GM12873 (cell line): ENCODE measurements at regions not wholly inside any gene's neighbourhood (a gene's known extent, or its start where the extent isn't known, plus 50 kb on each side); places are given as distances from the start of the nearest gene placed in this dataset.

Source experiments
- TF ChIP-seq, protein P1 (sequence below): IDR thresholded peaks from 2 replicates; pipeline ENCODE4 v1.5.1; 2012; ENCODE audit warnings: low read depth, mild to moderate bottlenecking, moderate library complexity, low read length, control low read depth; ENCODE audit not compliant: insufficient read depth; ENCODE audit errors: missing control alignments

DNA sequence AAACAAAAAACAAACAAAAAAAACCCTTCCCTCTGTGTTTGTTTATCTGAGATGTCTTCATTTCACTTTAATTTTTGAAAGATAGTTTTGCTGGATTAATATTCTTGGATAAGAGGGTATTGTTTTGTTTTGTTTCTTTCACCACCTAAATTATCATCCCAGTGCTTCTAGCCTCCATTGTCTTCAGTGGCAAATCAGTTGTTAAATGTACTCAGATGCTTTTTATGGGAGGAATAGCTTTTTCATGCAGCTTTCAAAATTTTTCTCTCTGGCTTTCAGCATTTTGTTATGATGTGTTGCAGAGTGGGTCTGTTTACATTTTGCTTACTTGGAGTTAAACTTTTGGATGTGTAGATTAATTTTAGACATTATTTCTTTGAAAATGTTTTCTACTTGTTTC, 203.5 kb upstream of the DCC start:
- TF ChIP-seq, protein P1, sequence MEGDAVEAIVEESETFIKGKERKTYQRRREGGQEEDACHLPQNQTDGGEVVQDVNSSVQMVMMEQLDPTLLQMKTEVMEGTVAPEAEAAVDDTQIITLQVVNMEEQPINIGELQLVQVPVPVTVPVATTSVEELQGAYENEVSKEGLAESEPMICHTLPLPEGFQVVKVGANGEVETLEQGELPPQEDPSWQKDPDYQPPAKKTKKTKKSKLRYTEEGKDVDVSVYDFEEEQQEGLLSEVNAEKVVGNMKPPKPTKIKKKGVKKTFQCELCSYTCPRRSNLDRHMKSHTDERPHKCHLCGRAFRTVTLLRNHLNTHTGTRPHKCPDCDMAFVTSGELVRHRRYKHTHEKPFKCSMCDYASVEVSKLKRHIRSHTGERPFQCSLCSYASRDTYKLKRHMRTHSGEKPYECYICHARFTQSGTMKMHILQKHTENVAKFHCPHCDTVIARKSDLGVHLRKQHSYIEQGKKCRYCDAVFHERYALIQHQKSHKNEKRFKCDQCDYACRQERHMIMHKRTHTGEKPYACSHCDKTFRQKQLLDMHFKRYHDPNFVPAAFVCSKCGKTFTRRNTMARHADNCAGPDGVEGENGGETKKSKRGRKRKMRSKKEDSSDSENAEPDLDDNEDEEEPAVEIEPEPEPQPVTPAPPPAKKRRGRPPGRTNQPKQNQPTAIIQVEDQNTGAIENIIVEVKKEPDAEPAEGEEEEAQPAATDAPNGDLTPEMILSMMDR, result no peak

DNA sequence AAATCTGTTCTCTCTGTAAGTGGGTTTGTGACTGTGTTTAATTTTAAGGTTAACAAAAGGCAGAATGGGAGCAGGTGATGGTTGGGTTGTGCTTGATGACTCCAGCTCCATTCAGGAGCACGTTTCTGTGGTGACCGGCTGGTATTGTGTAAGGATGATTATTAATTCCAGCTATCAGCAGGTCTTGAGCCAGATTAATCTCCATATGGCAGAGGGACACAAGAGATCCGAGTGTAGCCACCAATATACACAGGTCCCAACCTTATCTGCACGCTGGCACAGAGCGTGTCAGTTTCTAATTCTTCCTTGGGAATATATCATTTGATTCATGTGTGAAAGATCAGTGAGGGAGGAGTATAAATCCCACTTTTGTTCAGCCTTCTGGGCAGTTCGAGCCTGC, 199.0 kb upstream of the DCC start:
- TF ChIP-seq, protein P1, result no peak

DNA sequence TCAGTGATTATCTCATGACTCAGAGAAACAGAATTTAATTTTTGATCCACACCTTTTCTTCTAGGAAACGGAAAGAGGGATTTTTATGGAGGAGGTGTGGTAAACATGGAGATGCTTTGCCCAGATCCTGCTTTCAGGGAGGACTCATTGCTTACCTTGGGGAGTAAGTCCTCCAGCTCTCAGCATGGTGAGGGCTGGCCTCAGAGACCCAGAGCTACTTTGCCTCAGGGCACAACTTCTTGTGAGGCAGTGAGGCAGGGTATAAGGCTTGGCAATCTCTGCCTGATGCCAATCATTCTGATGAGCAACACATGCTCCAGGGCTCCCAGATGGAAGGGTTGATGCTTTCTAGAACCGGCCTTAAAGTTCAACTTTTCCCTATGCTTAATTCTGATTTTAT, 189.9 kb upstream of the DCC start:
- TF ChIP-seq, protein P1, result no peak

DNA sequence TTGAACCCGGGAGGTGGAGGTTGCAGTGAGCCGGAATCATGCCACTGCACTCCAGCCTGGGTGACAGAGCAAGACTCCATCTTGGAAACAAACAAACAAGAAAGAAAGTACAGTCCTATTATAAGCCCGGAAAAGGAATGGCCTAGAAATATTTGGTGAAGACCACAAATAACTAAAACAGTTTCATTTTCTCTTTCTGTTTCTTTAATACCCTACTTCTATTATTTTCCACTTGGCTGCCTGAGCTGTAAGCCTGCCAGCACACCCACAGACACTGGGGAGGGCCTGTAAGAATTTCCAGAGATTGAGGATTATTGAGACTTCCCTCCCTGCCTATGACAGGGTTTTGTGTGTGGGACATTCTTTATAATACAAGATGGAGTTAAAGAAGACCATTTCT, 188.0 kb upstream of the DCC start:
- TF ChIP-seq, protein P1, result no peak

DNA sequence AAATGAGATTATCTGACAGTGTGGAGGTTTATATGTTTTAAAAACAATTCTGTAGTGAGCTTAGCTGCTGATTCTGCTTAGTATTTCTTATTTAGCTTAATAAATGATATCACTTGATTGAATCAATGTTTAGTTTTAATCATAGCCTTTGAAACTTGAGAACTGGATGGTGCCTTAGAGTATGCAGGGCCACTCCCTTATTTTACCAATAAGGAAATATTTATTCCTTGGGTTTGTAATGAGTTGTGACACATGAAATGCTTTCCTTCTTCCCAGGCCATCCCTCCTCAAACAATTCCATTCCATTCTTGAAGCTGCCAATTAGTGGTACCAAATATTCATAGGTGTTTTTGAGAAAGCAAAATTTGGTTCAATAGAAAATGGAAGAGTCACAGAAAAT, 183.8 kb upstream of the DCC start:
- TF ChIP-seq, protein P1, result no peak

DNA sequence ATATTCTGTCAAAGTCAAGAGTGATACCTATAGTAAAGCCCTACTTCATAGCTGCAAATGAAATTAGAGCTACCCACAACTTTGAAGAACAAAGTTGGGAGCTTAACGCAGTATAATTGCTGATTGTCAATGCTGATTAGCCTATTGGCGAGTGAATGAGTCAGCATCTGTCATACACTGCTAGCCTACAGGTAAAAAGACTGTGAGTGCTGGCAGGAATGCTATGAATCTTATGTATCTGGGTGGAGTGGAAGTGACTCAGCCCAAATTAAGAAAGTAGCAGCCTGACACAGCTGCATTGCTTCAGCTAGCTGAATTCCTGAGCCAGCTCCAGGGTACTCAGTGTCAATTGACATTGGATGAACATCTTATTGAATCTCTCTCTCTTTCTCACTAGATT, 179.4 kb upstream of the DCC start:
- TF ChIP-seq, protein P1, result no peak

DNA sequence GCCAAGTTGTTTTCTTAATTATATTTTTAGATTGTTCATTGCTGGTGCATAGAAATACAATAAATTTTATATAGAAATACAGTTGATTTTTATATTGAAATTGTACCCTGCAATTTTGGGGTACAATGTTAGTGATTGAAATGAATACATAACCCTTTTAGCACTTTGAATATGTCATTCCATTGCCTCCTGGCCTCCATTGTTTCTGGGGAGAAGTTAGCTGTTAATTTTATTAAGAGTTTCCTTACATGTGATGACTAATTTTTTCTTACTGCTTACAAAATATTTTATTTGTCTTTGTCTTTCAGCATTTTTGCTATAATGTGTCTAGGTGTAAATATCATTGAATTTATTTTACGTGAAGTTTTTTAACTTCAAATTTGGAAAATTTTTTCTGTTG, 176.5 kb upstream of the DCC start:
- TF ChIP-seq, protein P1, result no peak
